Skeletal muscle satellite cell (primary cell): ENCODE measurements at regions not wholly inside any gene's neighbourhood (a gene's known extent, or its start where the extent isn't known, plus 50 kb on each side); places are given as distances from the start of the nearest gene placed in this dataset.
"Not testable (repeated sequence)": the region's sequence is repeated elsewhere in the genome, so short reads cannot be mapped to it uniquely, and the experiment has no call there.

Source experiments
- H3K27me3 ChIP-seq: 2 replicates; pipeline ENCODE4 v1.7.0; 2013; ENCODE audit warnings: low read length; ENCODE audit not compliant: control insufficient read depth, insufficient read depth
- H3K36me3 ChIP-seq: 2 replicates; pipeline ENCODE4 v1.7.0; 2013; ENCODE audit warnings: mild to moderate bottlenecking, control low read depth, low read length; ENCODE audit not compliant: insufficient read depth
- H3K4me1 ChIP-seq: 2 replicates; pipeline ENCODE4 v1.7.0; 2013; ENCODE audit warnings: low read length; ENCODE audit not compliant: control insufficient read depth, insufficient read depth
- H3K4me2 ChIP-seq: 2 replicates; pipeline ENCODE4 v1.7.0; 2013; ENCODE audit warnings: mild to moderate bottlenecking, low read length
- H3K4me3 ChIP-seq: 2 replicates; pipeline ENCODE4 v1.7.0; 2013; ENCODE audit warnings: low read length
- H3K9ac ChIP-seq: 2 replicates; pipeline ENCODE4 v1.7.0; 2013; ENCODE audit warnings: mild to moderate bottlenecking, low read depth, low read length, moderate library complexity
- H3K9me3 ChIP-seq: replicated peaks from 2 replicates; pipeline ENCODE4 v1.7.0; 2013; ENCODE audit warnings: mild to moderate bottlenecking, control low read depth, low read length

DNA sequence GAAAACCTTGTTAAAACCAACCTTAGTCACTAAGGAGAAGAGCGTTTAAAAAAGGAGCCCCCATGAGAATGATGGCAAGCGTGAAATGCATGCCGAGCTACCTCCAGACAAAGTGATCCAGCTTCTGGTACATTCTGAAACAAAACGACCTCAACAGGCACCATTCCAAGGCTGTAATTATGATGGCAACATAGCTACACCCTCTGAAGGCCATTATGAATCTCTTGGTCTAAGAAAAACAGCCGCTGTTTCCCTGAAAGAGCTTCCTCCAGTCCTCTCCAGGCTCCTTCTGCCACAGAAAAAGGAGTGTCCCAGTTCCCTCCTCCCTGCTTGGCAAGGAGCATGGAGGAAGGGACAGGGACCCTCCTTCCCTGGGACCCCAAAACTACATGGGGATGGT is 50.0 kb upstream of the ABLIM1 start:
- H3K4me2 ChIP-seq = no peak overlapping the region
- no peaks in the 10 kb centered on the region for H3K36me3 ChIP-seq
- H3K4me1 ChIP-seq = peaks cover 17% of the 10 kb centered on the region
- H3K9ac ChIP-seq = no peak overlapping the region
- peaks cover 22% of the 10 kb centered on the region for H3K27me3 ChIP-seq
- no peak overlapping the region for H3K4me3 ChIP-seq
- no peaks in the 10 kb centered on the region for H3K9me3 ChIP-seq

DNA sequence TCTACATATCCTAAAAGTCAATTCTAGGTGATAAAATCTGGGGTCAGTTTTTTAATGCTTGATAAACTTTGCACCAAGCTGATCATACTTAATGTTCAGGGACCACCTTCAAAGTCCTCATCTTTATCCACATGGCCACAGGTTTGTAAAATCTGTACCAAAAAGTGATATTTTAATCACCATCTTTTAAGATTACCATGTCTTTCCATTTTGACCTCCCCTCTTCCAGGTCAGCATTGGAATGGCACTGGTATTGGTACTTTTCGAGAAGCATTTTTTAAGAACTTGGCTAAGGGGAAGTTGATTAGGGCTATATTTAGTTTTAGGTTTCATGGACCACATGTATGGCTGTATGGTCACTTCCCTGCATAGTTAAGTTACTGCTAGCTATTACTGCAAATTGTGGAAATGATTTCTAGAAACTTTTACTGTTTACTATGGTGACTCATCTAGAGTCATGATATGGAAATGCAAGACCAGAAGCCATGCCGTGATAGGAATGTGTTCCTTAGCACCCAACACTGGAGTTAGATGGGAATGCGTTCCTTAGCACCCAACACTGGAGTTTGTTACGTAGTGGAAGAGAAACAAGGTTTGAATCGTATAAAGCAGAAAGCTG is 50.8 kb upstream of the ABLIM1 start:
- H3K4me2 ChIP-seq = peak overlapping the region; percentile 25
- H3K9me3 ChIP-seq = no peaks in the 10 kb centered on the region
- H3K27me3 ChIP-seq = peaks cover 22% of the 10 kb centered on the region
- peaks cover 20% of the 10 kb centered on the region for H3K4me1 ChIP-seq
- H3K4me3 ChIP-seq = no peak overlapping the region
- no peak overlapping the region for H3K9ac ChIP-seq
- no peaks in the 10 kb centered on the region for H3K36me3 ChIP-seq

DNA sequence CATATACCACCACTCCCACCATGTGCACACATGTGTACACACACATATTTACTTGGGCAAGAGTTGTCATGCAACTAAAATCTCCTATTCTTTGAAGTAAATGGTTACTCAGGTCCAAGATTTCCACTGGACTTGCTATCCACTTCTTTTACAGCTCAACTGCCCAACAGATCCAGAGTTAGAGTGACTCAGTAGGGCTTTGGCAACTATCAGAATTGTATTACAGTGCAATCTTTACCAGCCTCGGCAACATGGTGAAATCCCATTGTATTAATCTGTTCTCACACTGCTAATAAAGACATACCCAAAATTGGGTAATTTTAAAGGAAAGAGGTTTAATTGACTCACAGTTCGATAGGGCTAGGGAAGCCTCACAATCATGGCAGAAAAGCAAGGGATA is 51.9 kb upstream of the ABLIM1 start:
- Histone ChIP-seq H3K27me3 (peaks cover 14% of the 10 kb centered on the region), H3K9ac (no peak overlapping the region), H3K4me2 (no peak overlapping the region), H3K9me3 (no peaks in the 10 kb centered on the region), H3K4me3 (no peak overlapping the region), H3K4me1 (peaks cover 31% of the 10 kb centered on the region), H3K36me3 (no peaks in the 10 kb centered on the region)

DNA sequence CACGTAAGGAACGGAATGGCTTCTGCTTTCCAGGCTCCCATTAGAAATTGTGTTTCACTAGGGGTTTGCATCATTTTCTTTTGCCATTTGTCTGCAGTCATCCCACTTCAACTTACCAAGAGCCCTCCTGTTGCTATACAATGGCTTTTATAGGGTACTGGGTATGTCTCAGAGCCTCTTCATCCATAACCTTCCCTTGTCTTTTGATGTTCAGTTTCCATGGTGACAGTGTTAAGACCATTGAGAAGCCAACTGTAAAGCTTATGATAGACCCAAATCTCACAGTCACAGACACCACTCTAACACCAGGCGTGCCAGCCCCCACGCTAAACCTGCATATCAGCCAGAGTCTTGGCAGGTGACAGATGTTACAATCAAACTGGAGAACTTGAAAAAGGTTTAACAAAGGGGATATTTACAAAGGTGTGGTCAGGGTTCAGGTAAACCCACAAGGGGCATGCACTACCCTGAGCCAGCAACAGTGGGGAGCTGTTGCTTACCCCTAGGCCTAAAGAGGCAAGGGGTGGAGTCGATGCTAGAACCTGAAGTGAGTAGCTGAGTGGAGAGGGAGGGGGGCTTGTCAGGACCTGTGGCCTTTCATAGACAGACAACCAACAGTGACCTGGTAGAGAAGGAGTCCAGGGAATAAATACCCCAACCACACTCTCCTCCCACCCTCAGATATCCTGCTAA is 53.2 kb upstream of the ABLIM1 start:
- Histone ChIP-seq H3K27me3 (peaks cover under 1% of the 10 kb centered on the region), H3K9me3 (no peaks in the 10 kb centered on the region), H3K4me1 (peaks cover 38% of the 10 kb centered on the region), H3K36me3 (no peaks in the 10 kb centered on the region), H3K9ac (no peak overlapping the region), H3K4me3 (no peak overlapping the region), H3K4me2 (no peak overlapping the region)

DNA sequence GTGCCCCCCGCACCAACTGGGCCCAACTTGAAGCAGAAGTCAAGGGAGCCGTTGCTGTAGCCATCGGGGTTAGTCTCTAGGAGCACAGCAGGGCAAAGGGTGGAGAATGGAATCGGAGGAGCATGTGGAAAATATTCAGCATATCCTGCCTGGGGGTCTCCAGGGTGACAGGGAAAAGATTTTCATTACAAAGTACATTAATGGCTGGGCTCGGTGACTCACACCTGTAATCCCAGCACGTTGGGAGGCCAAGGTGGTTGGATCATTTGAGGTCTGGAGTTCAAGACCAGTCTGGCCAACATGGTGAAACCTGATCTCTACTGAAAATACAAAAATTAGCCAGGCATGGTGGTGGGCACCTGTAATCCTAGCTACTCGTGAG is 53.8 kb upstream of the ABLIM1 start:
- no peaks in the 10 kb centered on the region for H3K27me3 ChIP-seq
- no peaks in the 10 kb centered on the region for H3K9me3 ChIP-seq
- H3K36me3 ChIP-seq = no peaks in the 10 kb centered on the region
- peaks cover 38% of the 10 kb centered on the region for H3K4me1 ChIP-seq
- H3K4me3 ChIP-seq = no peak overlapping the region
- no peak overlapping the region for H3K4me2 ChIP-seq
- H3K9ac ChIP-seq = no peak overlapping the region

DNA sequence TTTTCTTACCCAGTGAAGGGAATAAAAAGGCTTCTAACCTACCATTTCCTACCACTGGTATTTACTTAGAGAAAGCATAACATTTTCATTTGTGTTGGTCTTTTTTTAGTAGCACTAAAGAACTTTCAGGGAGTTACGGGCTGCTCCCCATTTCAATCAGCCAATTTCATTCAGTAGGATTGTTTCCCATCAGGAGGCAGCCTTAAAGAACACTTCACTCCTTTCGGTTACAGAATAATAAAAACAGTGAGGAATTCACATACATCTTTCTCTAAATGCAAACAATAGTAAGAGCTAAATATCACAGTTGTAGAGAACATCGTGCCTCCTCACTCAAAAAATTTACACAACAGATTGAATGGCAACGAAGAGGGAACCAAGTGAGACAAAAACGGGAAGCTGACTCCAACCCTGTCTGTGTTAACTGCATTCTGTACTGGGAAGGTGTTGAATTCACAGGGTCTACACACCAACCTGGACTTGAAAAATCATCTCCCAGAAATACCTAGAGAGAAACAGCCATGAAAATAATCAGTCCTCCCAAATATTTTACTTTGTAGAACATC is 55.5 kb upstream of the ABLIM1 start:
- no peak overlapping the region for H3K4me3 ChIP-seq
- peaks cover 32% of the 10 kb centered on the region for H3K4me1 ChIP-seq
- no peaks in the 10 kb centered on the region for H3K36me3 ChIP-seq
- H3K4me2 ChIP-seq = no peak overlapping the region
- H3K9ac ChIP-seq = no peak overlapping the region
- H3K9me3 ChIP-seq = no peaks in the 10 kb centered on the region
- no peaks in the 10 kb centered on the region for H3K27me3 ChIP-seq

DNA sequence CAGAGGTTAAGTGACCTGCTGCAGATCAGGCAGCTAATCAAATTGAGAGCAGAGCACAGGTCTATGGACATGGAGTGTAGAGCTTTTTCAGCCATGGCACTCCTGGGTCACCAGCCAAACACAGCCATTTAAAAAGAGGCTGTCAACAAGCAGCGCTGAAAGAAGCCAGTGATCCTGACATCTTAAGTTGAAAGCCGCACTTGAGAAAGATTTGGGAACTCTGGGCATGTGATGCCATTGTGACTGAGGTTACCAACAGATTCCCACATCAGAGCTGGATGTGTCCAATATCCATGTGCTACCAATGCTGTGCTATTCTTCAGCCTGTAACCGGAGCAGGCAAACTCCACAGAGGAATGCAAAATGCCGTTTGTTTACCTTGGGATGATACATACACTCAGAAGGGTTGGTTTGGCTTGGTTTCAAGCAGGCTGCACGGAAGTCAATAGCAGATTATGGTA is 56.2 kb upstream of the ABLIM1 start:
- no peak overlapping the region for H3K9ac ChIP-seq
- H3K4me3 ChIP-seq = no peak overlapping the region
- no peaks in the 10 kb centered on the region for H3K27me3 ChIP-seq
- peaks cover 25% of the 10 kb centered on the region for H3K4me1 ChIP-seq
- H3K9me3 ChIP-seq = no peaks in the 10 kb centered on the region
- peak overlapping the region; percentile 53 for H3K4me2 ChIP-seq
- no peaks in the 10 kb centered on the region for H3K36me3 ChIP-seq

DNA sequence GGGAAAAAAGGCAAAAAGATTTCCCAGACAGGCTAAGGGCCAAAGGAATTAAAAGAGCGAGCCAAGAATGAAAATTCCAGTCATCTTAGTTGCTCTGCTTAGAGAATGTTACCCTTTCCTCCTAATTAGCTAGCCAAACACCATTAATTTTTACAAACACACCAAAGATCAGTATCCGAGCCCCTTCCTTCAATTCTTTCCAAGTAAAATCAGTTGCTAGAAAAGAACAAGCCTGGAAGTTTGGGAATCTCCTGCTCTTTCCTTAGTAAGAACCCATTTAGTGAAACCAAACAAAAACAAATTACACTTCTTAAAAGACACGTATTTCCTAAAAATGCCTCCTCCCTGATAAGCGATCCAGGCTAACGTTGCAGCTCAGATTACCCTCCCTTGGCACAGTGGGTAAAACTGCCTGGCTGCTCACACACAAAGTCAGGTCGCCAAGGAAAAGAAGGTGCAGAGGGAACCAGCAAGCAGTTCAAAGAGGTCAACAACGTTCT is 57.1 kb upstream of the ABLIM1 start:
- peaks cover 21% of the 10 kb centered on the region for H3K4me1 ChIP-seq
- peak overlapping the region; percentile 53 for H3K4me2 ChIP-seq
- H3K36me3 ChIP-seq = no peaks in the 10 kb centered on the region
- no peaks in the 10 kb centered on the region for H3K9me3 ChIP-seq
- no peak overlapping the region for H3K9ac ChIP-seq
- no peaks in the 10 kb centered on the region for H3K27me3 ChIP-seq
- H3K4me3 ChIP-seq = peak overlapping the region; percentile 36

DNA sequence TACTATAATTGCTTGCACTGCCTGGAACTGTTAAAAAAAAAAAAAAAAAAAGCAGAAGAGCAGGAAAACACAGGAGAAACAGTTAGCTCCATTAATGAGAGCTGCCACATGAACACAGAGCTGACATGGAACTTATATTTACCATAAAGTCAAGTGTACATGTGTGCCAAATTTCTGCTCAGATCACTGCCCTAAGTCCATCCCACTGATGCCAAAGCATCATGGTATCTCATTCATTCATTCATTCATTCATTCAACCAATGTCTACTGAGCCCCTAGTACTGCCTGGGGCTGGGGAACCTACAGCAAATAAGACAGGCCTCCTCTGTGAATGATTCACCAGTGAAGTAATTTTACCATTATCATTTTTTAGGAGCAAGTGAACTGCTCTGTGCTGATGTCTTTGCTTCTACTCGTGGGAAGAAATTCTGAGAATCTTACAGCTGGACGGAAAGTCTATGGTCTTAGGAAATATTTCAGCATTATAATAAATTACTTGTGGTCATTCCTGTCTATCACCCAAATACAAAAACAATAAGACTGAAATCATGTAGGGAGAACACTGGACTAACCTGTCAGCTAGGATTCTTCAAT is 58.8 kb upstream of the ABLIM1 start:
- Histone ChIP-seq H3K4me2 (no peak overlapping the region), H3K9me3 (no peaks in the 10 kb centered on the region), H3K4me1 (peaks cover 21% of the 10 kb centered on the region), H3K4me3 (no peak overlapping the region), H3K27me3 (peaks cover 4% of the 10 kb centered on the region), H3K9ac (no peak overlapping the region), H3K36me3 (no peaks in the 10 kb centered on the region)

DNA sequence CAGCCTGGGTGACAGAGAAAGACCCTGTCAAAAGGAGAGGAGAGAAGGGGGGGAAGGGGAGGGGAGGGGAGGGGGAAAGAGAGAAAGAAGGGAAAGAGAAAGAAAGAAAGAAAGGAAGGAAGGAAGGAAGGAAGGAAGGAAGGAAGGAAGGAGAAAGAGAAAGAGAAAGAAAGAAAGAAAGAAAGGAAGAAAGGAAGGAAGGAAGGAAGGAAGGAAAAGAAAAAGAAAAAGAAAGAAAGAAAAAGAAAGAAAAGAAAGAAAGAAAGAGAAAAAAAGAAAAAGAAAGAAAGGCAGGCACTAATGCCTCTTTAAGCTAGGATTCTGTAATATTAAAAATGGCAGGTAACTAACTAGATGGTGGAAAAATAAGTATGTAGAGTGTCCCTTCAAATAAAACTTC is 59.8 kb upstream of the ABLIM1 start:
- H3K9me3 ChIP-seq, H3K4me3 ChIP-seq, H3K36me3 ChIP-seq, H3K9ac ChIP-seq, H3K27me3 ChIP-seq, H3K4me2 ChIP-seq: not testable (repeated sequence)
- peaks cover 21% of the 10 kb centered on the region for H3K4me1 ChIP-seq

DNA sequence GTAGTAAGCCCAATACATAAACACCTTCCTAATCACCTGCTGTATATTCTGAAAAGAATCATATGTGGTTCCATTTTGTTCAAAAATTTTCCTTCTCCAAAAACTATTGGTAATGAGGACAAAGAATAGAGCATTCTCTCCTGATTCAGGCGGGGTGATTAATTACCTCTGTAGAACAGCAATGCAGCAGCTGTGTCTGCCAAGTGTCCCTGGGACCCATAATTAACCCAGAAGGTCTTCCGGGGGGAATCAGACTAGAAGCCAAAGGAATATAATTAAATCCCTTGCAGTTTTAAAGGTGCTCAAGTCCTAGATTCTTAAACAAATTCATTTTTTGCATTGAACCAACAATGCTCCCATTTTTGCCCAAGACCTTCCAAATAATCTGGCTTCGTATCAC is 60.3 kb upstream of the ABLIM1 start:
- Histone ChIP-seq H3K9ac (no peak overlapping the region), H3K4me3 (no peak overlapping the region), H3K9me3 (no peaks in the 10 kb centered on the region), H3K4me1 (peaks cover 21% of the 10 kb centered on the region), H3K36me3 (no peaks in the 10 kb centered on the region), H3K4me2 (no peak overlapping the region), H3K27me3 (peaks cover 10% of the 10 kb centered on the region)
